Keratinocyte (primary cell): ENCODE measurements at regions not wholly inside any gene's neighbourhood (a gene's known extent, or its start where the extent isn't known, plus 50 kb on each side); places are given as distances from the start of the nearest gene placed in this dataset.

Experiments used
- EZH2 ChIP-seq: IDR thresholded peaks from one replicate; pipeline ENCODE4 v1.6.1; 2012; ENCODE audit warnings: inconsistent platforms, mild to moderate bottlenecking, low read length, moderate library complexity
- TF ChIP-seq, protein P1 (sequence below), 3 experiments: IDR thresholded peaks in 1 of 3; conservative IDR thresholded peaks in 1 of 3; optimal IDR thresholded peaks in 1 of 3; 2 replicates in 2 of 3; 3 replicates in 1 of 3; pipeline versions ENCODE3 to v1.5.1; 2011; ENCODE audit warnings: low read length in 3 of 3, mild to moderate bottlenecking in 3 of 3, moderate library complexity in 2 of 3, control low read depth in 1 of 3, inconsistent platforms in 1 of 3; ENCODE audit not compliant: insufficient read depth in 2 of 3; ENCODE audit errors: extremely low read depth in 1 of 3

GRCh38 chr1:73744985-73745384, 453.0 kb downstream of the LRRIQ3 start:
- TF ChIP-seq, protein P1, sequence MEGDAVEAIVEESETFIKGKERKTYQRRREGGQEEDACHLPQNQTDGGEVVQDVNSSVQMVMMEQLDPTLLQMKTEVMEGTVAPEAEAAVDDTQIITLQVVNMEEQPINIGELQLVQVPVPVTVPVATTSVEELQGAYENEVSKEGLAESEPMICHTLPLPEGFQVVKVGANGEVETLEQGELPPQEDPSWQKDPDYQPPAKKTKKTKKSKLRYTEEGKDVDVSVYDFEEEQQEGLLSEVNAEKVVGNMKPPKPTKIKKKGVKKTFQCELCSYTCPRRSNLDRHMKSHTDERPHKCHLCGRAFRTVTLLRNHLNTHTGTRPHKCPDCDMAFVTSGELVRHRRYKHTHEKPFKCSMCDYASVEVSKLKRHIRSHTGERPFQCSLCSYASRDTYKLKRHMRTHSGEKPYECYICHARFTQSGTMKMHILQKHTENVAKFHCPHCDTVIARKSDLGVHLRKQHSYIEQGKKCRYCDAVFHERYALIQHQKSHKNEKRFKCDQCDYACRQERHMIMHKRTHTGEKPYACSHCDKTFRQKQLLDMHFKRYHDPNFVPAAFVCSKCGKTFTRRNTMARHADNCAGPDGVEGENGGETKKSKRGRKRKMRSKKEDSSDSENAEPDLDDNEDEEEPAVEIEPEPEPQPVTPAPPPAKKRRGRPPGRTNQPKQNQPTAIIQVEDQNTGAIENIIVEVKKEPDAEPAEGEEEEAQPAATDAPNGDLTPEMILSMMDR (optimal IDR thresholded peaks at IDR 0.05 in 1 of 3, IDR thresholded peaks at IDR 0.05 in 1 of 3, conservative IDR thresholded peaks at IDR 0.05 in 1 of 3; ENCODE audit: extremely low read depth in 1 of 3, insufficient read depth in 2 of 3, low read length in 3 of 3) = no peak
- TF ChIP-seq EZH2 = no peak
